ENCODE measurements at regions not wholly inside any gene's neighbourhood (a gene's known extent, or its start where the extent isn't known, plus 50 kb on each side); places are given as distances from the start of the nearest gene placed in this dataset.

DNA sequence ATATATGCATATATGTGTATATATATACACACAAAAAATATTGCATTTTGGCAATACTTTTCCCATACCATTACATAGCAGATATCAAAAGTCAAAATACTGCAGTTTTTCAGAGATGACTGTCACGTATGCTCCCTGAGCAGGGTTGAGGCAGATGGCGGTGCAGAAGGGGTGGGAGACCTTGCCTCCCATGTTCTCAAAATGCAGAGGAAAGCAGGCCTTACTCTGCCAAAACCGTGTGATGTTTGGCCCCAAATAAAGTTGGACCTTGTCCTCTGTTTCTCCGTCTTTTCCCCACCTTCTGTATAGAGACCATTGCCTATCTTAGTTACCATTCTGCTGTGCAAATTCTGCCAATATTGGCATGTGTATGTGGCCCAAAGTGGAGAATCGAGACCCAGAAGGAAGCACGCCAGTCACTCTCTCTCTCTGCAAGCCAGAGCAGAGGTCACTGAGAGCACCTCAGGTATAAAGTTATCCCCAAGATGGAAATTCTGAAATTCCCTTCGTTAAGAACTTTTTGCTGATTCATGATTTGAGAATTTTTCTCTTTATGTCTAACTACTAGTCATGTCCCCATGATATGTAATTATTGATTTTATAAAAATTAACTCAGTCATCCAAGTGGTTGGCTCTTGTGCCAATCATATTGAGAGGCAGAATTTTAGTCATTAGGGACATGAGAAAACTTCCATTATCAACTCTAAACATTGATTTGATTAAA is 898.8 kb downstream of the EPHA4 start:
- Histone ChIP-seq H3K9ac (no peak overlapping the region), H3K4me1 (ENCODE audit: insufficient read depth) (no peaks in the 10 kb centered on the region), H4K20me1 (ENCODE audit: insufficient read depth) (no peaks in the 10 kb centered on the region), H3K4me3 (no peak overlapping the region), H3K27ac (no peak overlapping the region), H3K4me2 (ENCODE audit: unreplicated experiment) (no peak overlapping the region), H3K79me2 (ENCODE audit: insufficient read depth) (no peaks in the 10 kb centered on the region), H2AFZ (no peak overlapping the region), H3K27me3 (replicated peaks; ENCODE audit: insufficient read depth) (no peaks in the 10 kb centered on the region), H3K9me2 (ENCODE audit: insufficient read depth) (no peaks in the 10 kb centered on the region), H3F3A (ENCODE audit: insufficient read depth) (no peaks in the 10 kb centered on the region), H3K9me3 (ENCODE audit: low read depth) (no peaks in the 10 kb centered on the region), H3K36me3 (ENCODE audit: low read depth) (no peaks in the 10 kb centered on the region)
- in situ Hi-C loops (cut with MboI) = no loop called here
- DNase-seq = no peak
- no peak for TF ChIP-seq EZH2 (IDR thresholded peaks at IDR 0.05; ENCODE audit: insufficient read depth, poor library complexity, severe bottlenecking)
- no peak for TF ChIP-seq EZH2phosphoT487 (IDR thresholded peaks at IDR 0.05; ENCODE audit: insufficient read depth, low read depth)
- WGBS, 2 experiments (ENCODE audit: low coverage in 1 of 2, low lambda C conversion rate in 2 of 2, missing lambda C conversion rate in 2 of 2) = 69 to 70% methylated on average over 7 of the region's 7 CpGs

GRCh38 chr2:220674033-220674432 is 898.1 kb downstream of the EPHA4 start:
- no peak overlapping the region for H3K4me2 ChIP-seq (ENCODE audit: unreplicated experiment)
- no peak overlapping the region for H2AFZ ChIP-seq
- no peaks in the 10 kb centered on the region for H4K20me1 ChIP-seq (ENCODE audit: insufficient read depth)
- no peak for TF ChIP-seq EZH2phosphoT487 (IDR thresholded peaks at IDR 0.05; ENCODE audit: insufficient read depth, low read depth)
- no peak for TF ChIP-seq EZH2 (IDR thresholded peaks at IDR 0.05; ENCODE audit: insufficient read depth, poor library complexity, severe bottlenecking)
- no peak overlapping the region for H3K4me3 ChIP-seq
- H3K9me3 ChIP-seq (ENCODE audit: low read depth) = no peaks in the 10 kb centered on the region
- no peak for DNase-seq
- H3K4me1 ChIP-seq (ENCODE audit: insufficient read depth) = no peaks in the 10 kb centered on the region
- no peak overlapping the region for H3K9ac ChIP-seq
- no peaks in the 10 kb centered on the region for H3F3A ChIP-seq (ENCODE audit: insufficient read depth)
- 71 to 80% methylated on average over 3 of the region's 3 CpGs for WGBS, 2 experiments (ENCODE audit: low coverage in 1 of 2, low lambda C conversion rate in 2 of 2, missing lambda C conversion rate in 2 of 2)
- H3K9me2 ChIP-seq (ENCODE audit: insufficient read depth) = no peaks in the 10 kb centered on the region
- H3K36me3 ChIP-seq (ENCODE audit: low read depth) = no peaks in the 10 kb centered on the region
- H3K79me2 ChIP-seq (ENCODE audit: insufficient read depth) = no peaks in the 10 kb centered on the region
- in situ Hi-C loops (cut with MboI) = no loop called here
- no peak overlapping the region for H3K27ac ChIP-seq
- no peaks in the 10 kb centered on the region for H3K27me3 ChIP-seq (replicated peaks; ENCODE audit: insufficient read depth)

DNA sequence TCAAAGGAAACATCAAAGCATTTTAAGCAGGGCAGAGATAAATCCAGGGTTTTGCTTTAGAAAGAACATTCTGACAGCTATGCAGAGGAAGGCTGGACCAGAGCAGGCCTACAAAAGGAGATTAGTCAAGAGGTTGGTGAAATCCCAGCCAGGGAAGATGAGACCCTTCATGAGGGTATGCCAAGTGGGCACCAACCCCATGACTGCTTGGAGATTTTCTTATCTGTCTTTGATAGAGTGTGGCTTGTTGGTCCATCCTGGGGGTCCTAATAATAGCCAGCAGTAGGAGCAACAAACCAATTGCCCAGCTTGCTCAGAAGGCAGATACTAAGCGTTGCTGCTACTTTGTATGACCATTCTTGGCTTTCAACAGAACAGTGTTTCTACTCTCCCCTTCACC is 895.4 kb downstream of the EPHA4 start:
- H3F3A ChIP-seq (ENCODE audit: insufficient read depth) = no peaks in the 10 kb centered on the region
- H3K4me2 ChIP-seq (ENCODE audit: unreplicated experiment) = no peak overlapping the region
- H3K9me3 ChIP-seq (ENCODE audit: low read depth) = no peaks in the 10 kb centered on the region
- H3K27me3 ChIP-seq (replicated peaks; ENCODE audit: insufficient read depth) = no peaks in the 10 kb centered on the region
- H3K79me2 ChIP-seq (ENCODE audit: insufficient read depth) = no peaks in the 10 kb centered on the region
- no peak overlapping the region for H3K9ac ChIP-seq
- H3K4me1 ChIP-seq (ENCODE audit: insufficient read depth) = no peaks in the 10 kb centered on the region
- no peak overlapping the region for H3K4me3 ChIP-seq
- 64 to 83% methylated on average over 1 of the region's 1 CpG for WGBS, 2 experiments (ENCODE audit: low coverage in 1 of 2, low lambda C conversion rate in 2 of 2, missing lambda C conversion rate in 2 of 2)
- DNase-seq = no peak
- H4K20me1 ChIP-seq (ENCODE audit: insufficient read depth) = no peaks in the 10 kb centered on the region
- no peak overlapping the region for H2AFZ ChIP-seq
- no peak overlapping the region for H3K27ac ChIP-seq
- TF ChIP-seq EZH2 (IDR thresholded peaks at IDR 0.05; ENCODE audit: insufficient read depth, poor library complexity, severe bottlenecking) (no peak), EZH2phosphoT487 (IDR thresholded peaks at IDR 0.05; ENCODE audit: insufficient read depth, low read depth) (no peak)
- H3K9me2 ChIP-seq (ENCODE audit: insufficient read depth) = no peaks in the 10 kb centered on the region
- no peaks in the 10 kb centered on the region for H3K36me3 ChIP-seq (ENCODE audit: low read depth)
- in situ Hi-C loops (cut with MboI) = loop anchor here (25.0 kb wide), 1 partner anchor 1286 kb away; no protein-coding TSS in a partner anchor

DNA sequence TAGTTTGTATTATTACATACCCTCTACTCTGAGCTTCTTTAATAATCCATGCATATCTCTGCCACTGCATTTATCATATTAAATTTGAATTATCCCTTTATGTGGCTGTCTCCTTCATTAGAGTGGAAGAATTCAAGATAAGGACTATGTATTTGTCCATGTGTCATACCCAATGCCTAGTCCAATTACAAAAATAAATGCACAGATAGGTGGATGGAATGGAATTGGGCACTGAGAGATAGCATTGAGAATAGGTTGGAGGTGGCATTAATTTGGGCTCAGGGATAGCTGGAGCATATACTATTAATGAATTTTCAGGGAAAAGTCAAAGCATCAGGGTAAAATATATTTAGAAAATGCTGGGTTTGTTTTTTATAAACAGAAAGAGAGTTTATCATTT is 893.2 kb downstream of the EPHA4 start:
- no peaks in the 10 kb centered on the region for H3K27me3 ChIP-seq (replicated peaks; ENCODE audit: insufficient read depth)
- in situ Hi-C loops (cut with MboI) = loop anchor here (25.0 kb wide), 1 partner anchor 1283 kb away; no protein-coding TSS in a partner anchor
- no peaks in the 10 kb centered on the region for H4K20me1 ChIP-seq (ENCODE audit: insufficient read depth)
- H3K4me2 ChIP-seq (ENCODE audit: unreplicated experiment) = no peak overlapping the region
- H3F3A ChIP-seq (ENCODE audit: insufficient read depth) = no peaks in the 10 kb centered on the region
- no peak overlapping the region for H3K4me3 ChIP-seq
- no peaks in the 10 kb centered on the region for H3K36me3 ChIP-seq (ENCODE audit: low read depth)
- no peak overlapping the region for H3K27ac ChIP-seq
- no peak overlapping the region for H2AFZ ChIP-seq
- no peak overlapping the region for H3K9ac ChIP-seq
- H3K79me2 ChIP-seq (ENCODE audit: insufficient read depth) = no peaks in the 10 kb centered on the region
- no peaks in the 10 kb centered on the region for H3K9me2 ChIP-seq (ENCODE audit: insufficient read depth)
- no peak for TF ChIP-seq EZH2phosphoT487 (IDR thresholded peaks at IDR 0.05; ENCODE audit: insufficient read depth, low read depth)
- TF ChIP-seq EZH2 (IDR thresholded peaks at IDR 0.05; ENCODE audit: insufficient read depth, poor library complexity, severe bottlenecking) = no peak
- no peaks in the 10 kb centered on the region for H3K9me3 ChIP-seq (ENCODE audit: low read depth)
- 0 out of 2 replicates have a peak, but pooled peaks cover 4% of the 10 kb centered on the region for H3K4me1 ChIP-seq (ENCODE audit: insufficient read depth)
- no peak for DNase-seq
